Body of pancreas (tissue), 4 donors: ENCODE measurements at regions not wholly inside any gene's neighbourhood (a gene's known extent, or its start where the extent isn't known, plus 50 kb on each side); places are given as distances from the start of the nearest gene placed in this dataset.

Experiments used
- ATAC-seq: fragments of 150-250 bp; one replicate; pipeline ENCODE4 v1.9.1; 2016
- DNase-seq, 4 donors: peaks; one replicate each; pipeline ENCODE4 v3.0.0-alpha.2; 2019
- H3K27ac ChIP-seq, 4 donors: fragments of 200-600 bp; sonication (generic); 1 replicate in 3 of 4; 2 replicates in 1 of 4; pipeline versions ENCODE4 v1.5.1 to v1.6.1; 2016 to 2019; ENCODE audit warnings: mild to moderate bottlenecking in 1 of 4, mixed read lengths in 1 of 4, moderate library complexity in 1 of 4
- H3K27me3 ChIP-seq, 2 donors: fragments of 200-600 bp; sonication (generic); one replicate each; pipeline ENCODE4 v1.6.0; 2016; ENCODE audit warnings: mild to moderate bottlenecking in 1 of 2
- H3K36me3 ChIP-seq, 2 donors: fragments of 200-600 bp; sonication (generic); replicated peaks in 1 of 2; 2 replicates each; pipeline ENCODE4 v1.5.1; 2016; ENCODE audit warnings: low read depth in 2 of 2; ENCODE audit not compliant: insufficient read depth in 1 of 2
- H3K4me1 ChIP-seq: fragments of 200-600 bp; sonication (generic); one replicate; pipeline ENCODE4 v1.6.0; 2016
- H3K4me3 ChIP-seq, 2 donors: fragments of 200-600 bp; sonication (generic); 1 replicate in 1 of 2; 2 replicates in 1 of 2; pipeline ENCODE4 v1.5.1; 2016 to 2019
- H3K9me3 ChIP-seq, 3 donors: fragments of 200-600 bp; sonication (generic); 1 replicate in 2 of 3; 2 replicates in 1 of 3; pipeline ENCODE4 v1.5.1; 2016
- POLR2A ChIP-seq, 3 donors: fragments of 450-650 bp; IDR thresholded peaks; one replicate each; pipeline ENCODE4 v1.6.1; 2016; ENCODE audit warnings: antibody characterized with exemption in 3 of 3, mild to moderate bottlenecking in 2 of 3
- WGBS, 2 donors: methylation state at CpG; one replicate each; pipeline ENCODE4 v1.1.5; 2017; 5-methylcytosine and 5-hydroxymethylcytosine counted together
- intact Hi-C: fragments of 100-400 bp; cut with DNase I; formaldehyde crosslinking; loops from one replicate; pipeline ENCODE4 v1.15.1; 2023
- TF ChIP-seq, protein P1 (sequence below), 7 experiments: fragments of 450-650 bp in 4 of 7; fragments of 200-600 bp in 3 of 7; sonication (generic) in 3 of 7; IDR thresholded peaks; one replicate each; pipeline ENCODE4 v1.5.1; 2016 to 2019; ENCODE audit warnings: antibody characterized with exemption in 7 of 7

DNA sequence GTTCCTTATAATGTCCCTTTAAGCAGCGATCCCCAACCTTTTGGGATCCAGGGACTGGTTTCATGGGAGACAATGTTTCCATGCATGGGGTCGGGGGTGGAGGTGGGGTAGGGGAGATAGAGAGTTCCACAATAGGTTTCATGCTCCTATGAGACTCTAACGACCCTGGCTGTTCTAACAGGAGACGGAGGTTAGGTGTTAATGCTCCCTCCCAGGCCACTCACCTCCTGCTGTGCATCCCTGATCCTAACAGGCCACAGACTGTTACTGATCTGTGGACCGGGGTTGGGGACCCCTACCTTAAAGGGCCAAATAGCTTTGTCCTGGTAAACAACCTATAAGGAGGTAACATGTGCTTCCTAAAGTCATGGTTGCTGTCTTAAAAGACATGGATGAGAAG, 602.5 kb upstream of the RGMB start:
- no peak for TF ChIP-seq POLR2A (IDR thresholded peaks at IDR 0.05)
- TF ChIP-seq, protein P1, sequence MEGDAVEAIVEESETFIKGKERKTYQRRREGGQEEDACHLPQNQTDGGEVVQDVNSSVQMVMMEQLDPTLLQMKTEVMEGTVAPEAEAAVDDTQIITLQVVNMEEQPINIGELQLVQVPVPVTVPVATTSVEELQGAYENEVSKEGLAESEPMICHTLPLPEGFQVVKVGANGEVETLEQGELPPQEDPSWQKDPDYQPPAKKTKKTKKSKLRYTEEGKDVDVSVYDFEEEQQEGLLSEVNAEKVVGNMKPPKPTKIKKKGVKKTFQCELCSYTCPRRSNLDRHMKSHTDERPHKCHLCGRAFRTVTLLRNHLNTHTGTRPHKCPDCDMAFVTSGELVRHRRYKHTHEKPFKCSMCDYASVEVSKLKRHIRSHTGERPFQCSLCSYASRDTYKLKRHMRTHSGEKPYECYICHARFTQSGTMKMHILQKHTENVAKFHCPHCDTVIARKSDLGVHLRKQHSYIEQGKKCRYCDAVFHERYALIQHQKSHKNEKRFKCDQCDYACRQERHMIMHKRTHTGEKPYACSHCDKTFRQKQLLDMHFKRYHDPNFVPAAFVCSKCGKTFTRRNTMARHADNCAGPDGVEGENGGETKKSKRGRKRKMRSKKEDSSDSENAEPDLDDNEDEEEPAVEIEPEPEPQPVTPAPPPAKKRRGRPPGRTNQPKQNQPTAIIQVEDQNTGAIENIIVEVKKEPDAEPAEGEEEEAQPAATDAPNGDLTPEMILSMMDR (IDR thresholded peaks at IDR 0.05): no peak
- DNase-seq (no peak), ATAC-seq (no peak)
- intact Hi-C loops: no loop called here
- H3K27me3 ChIP-seq: no peaks in the 10 kb centered on the region
- H3K4me3 ChIP-seq: no peak overlapping the region
- no peak overlapping the region for H3K27ac ChIP-seq
- no peaks in the 10 kb centered on the region for H3K4me1 ChIP-seq
- 46 to 53% methylated on average over 5 of the region's 5 CpGs for WGBS, 2 donors
- H3K36me3 ChIP-seq: no peaks in the 10 kb centered on the region
- H3K9me3 ChIP-seq: peaks cover 0 to under 1% (median 0%) of the 10 kb centered on the region in 3 donors

DNA sequence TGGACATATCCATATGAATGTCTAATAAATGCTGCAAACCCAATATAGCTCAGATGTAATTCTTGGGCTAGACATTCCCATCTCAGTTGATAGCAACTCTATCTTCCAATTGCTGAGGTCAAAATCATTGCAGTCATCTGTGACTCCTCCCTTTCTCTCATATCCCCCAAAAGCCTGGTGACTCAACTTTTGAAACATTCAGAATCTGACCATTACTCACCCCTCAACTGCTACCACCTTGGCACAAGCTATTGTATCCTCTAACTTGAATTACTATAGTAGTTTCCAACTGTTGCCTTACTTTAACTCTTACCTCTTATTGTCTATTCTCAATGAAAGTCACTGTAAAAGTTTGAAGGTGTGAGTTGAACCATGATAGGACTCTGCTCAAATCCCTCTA, 600.1 kb upstream of the RGMB start:
- no peaks in the 10 kb centered on the region for H3K36me3 ChIP-seq
- TF ChIP-seq, protein P1 (IDR thresholded peaks at IDR 0.05): no peak
- TF ChIP-seq POLR2A (IDR thresholded peaks at IDR 0.05): no peak
- DNase-seq: no peak
- no peak overlapping the region for H3K4me3 ChIP-seq
- no peaks in the 10 kb centered on the region for H3K27me3 ChIP-seq
- H3K4me1 ChIP-seq: no peaks in the 10 kb centered on the region
- no peak overlapping the region for H3K27ac ChIP-seq
- H3K9me3 ChIP-seq: no peaks in the 10 kb centered on the region
- intact Hi-C loops: no loop called here
- no peak for ATAC-seq

DNA sequence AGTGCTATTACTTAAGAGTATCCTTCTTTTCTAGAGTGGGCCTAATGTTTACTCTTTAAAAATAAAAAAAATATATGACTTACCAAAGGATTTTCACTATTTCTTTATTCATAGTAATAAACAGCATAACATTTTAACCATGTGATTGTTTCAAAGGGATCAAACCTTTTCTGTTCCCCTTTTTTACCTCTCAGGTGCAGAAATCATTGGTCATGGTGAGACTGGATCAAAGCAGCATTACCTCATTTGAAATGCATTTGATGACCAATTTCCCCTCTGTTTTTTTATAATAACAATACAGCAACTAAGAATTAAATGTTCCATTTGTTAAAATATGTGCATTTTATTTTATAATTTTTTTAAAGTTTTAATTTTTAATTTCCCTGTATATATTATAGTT, 598.0 kb upstream of the RGMB start:
- no peak for TF ChIP-seq POLR2A (IDR thresholded peaks at IDR 0.05)
- TF ChIP-seq, protein P1 (IDR thresholded peaks at IDR 0.05): no peak
- H3K36me3 ChIP-seq: no peaks in the 10 kb centered on the region
- DNase-seq: no peak
- H3K4me1 ChIP-seq: no peaks in the 10 kb centered on the region
- intact Hi-C loops: no loop called here
- ATAC-seq: no peak
- H3K27ac ChIP-seq: no peak overlapping the region
- H3K9me3 ChIP-seq: no peaks in the 10 kb centered on the region
- H3K27me3 ChIP-seq: no peaks in the 10 kb centered on the region
- H3K4me3 ChIP-seq: no peak overlapping the region

DNA sequence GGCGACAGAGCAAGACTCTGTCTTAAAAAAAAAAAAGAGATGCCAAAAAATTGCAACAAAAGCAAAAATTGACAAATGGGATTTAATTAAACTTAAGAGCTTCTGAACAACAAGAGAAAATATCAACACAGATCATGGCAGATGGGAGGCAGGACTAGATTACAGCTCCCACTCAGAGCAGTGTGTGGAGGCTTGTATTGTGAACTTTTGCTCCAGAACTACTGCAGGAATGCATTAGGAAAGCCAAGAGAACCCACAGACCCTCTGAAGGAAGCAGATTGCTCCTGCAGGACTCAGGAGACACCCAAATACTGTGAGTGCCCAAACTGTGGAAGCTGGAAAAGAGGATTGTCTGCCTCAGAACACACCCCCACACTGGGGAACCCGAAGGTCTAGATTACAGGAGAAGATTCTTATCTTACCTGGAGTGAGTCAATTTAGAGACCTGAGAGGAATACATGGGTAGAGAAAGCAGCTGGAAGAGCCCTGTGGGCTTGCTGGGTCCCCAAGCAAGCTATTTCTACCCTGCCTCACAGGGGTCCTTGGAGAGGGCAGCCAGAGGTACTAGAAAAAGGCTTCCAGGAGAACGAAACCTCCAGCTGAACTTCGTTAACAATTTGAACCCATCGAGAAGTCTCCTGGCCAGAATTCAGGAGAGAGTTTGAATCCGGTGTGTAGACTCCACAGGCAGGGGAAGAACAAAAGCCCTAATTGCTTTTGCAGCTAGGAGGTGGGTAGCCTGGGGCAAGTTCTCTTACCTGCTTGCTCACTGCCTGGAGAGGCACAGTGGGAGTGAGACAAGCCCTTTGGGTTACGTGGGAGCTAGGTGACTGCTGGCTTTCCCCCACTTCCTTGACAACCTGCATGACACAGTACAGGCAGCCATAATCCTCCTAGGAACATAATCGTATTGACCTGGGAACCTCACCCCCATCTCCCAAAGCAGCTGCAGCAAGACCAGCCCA, 593.4 kb upstream of the RGMB start:
- ATAC-seq (no peak), DNase-seq (no peak)
- H3K36me3 ChIP-seq: no peaks in the 10 kb centered on the region
- H3K27ac ChIP-seq: no peak overlapping the region
- H3K4me3 ChIP-seq: no peak overlapping the region
- intact Hi-C loops: no loop called here
- no peaks in the 10 kb centered on the region for H3K27me3 ChIP-seq
- H3K4me1 ChIP-seq: no peaks in the 10 kb centered on the region
- TF ChIP-seq, protein P1 (IDR thresholded peaks at IDR 0.05): no peak
- no peak for TF ChIP-seq POLR2A (IDR thresholded peaks at IDR 0.05)
- WGBS, 2 donors: 62 to 69% methylated on average over 7 to 8 of the region's 8 CpGs
- no peaks in the 10 kb centered on the region for H3K9me3 ChIP-seq

DNA sequence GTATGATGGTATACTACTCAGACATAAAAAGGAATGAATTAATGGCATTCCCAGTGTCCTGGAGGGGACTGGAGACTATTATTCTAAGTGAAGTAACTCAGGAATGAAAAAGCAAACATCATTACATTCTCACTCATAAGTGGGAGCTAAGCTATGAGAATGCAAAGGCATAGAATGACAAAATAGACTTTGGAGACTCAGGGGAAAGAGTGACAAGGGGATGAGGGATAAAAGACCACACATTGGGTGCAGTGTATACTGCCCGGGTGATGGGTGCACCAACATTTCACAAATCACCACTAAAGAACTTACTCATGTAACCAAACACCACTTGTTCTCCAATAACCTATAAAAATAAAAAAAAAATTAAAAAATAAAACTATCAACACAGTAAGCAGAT, 587.3 kb upstream of the RGMB start:
- 71 to 84% methylated on average over 1 of the region's 1 CpG for WGBS, 2 donors
- DNase-seq (no peak), ATAC-seq (no peak)
- no peaks in the 10 kb centered on the region for H3K27me3 ChIP-seq
- H3K36me3 ChIP-seq: no peaks in the 10 kb centered on the region
- no peak overlapping the region for H3K4me3 ChIP-seq
- H3K4me1 ChIP-seq: no peaks in the 10 kb centered on the region
- TF ChIP-seq POLR2A (IDR thresholded peaks at IDR 0.05): no peak
- TF ChIP-seq, protein P1 (IDR thresholded peaks at IDR 0.05): no peak
- no peaks in the 10 kb centered on the region for H3K9me3 ChIP-seq
- H3K27ac ChIP-seq: no peak overlapping the region
- intact Hi-C loops: no loop called here
